HEK293 (cell line): ENCODE measurements at regions not wholly inside any gene's neighbourhood (a gene's known extent, or its start where the extent isn't known, plus 50 kb on each side); places are given as distances from the start of the nearest gene placed in this dataset.
"Not testable (repeated sequence)": the region's sequence is repeated elsewhere in the genome, so short reads cannot be mapped to it uniquely, and the experiment has no call there.

Source experiments
- CTCF ChIA-PET: fragments of 350-600 bp; formaldehyde crosslinking; extraction: SDS; loops from one replicate; lab custom pipeline; 2021; ENCODE audit warnings: antibody characterized with exemption; lab: Yijun Ruan, JAX
- POLR2A ChIA-PET: fragments of 300-600 bp; formaldehyde crosslinking; extraction: SDS; loops from one replicate; lab custom pipeline; 2020; ENCODE audit warnings: antibody characterized with exemption, inconsistent platforms; lab: Yijun Ruan, JAX
- H3K27ac ChIP-seq: fragments of 200-500 bp; sonication (Bioruptor generic); 2 replicates; pipeline ENCODE4 v1.5.1; 2014; ENCODE audit warnings: low read depth, low read length, control low read depth, inconsistent platforms; ENCODE audit errors: extremely low read depth
- H3K36me3 ChIP-seq, 2 experiments: fragments of 200-500 bp in 1 of 2; sonication (Bioruptor generic) in 1 of 2; 1 replicate in 1 of 2; 2 replicates in 1 of 2; pipeline ENCODE4 v1.5.1; 2014 to 2017; ENCODE audit warnings: inconsistent platforms in 2 of 2, low read length in 2 of 2; ENCODE audit not compliant: control insufficient read depth in 2 of 2, insufficient read depth in 1 of 2
- H3K4me1 ChIP-seq: fragments of 200-500 bp; sonication (Bioruptor generic); 2 replicates; pipeline ENCODE4 v1.5.1; 2014; ENCODE audit warnings: mild to moderate bottlenecking, low read length, inconsistent platforms; ENCODE audit not compliant: control insufficient read depth, insufficient read depth
- H3K4me3 ChIP-seq: 2 replicates; pipeline ENCODE4 v1.5.1; 2011; ENCODE audit warnings: low read depth, mild to moderate bottlenecking, control low read depth, low read length, moderate library complexity
- H3K9me3 ChIP-seq: fragments of 200-500 bp; sonication (Bioruptor generic); 2 replicates; pipeline ENCODE4 v1.5.1; 2014; ENCODE audit warnings: low read depth, low read length, inconsistent platforms; ENCODE audit not compliant: control insufficient read depth, insufficient read depth
- KLF10 ChIP-seq: fragments of 450-650 bp; IDR thresholded peaks from 2 replicates; pipeline ENCODE4 v1.5.1; 2018; ENCODE audit warnings: missing biosample characterization, mild to moderate bottlenecking, missing genetic modification characterization
- OSR2 ChIP-seq: fragments of 450-650 bp; formaldehyde crosslinking; IDR thresholded peaks from 2 replicates; pipeline ENCODE4 v1.5.1; 2016; ENCODE audit warnings: missing biosample characterization, missing genetic modification characterization
- REST ChIP-seq: fragments of 450-650 bp; formaldehyde crosslinking; IDR thresholded peaks from 2 replicates; pipeline ENCODE4 v1.5.1; 2016; ENCODE audit warnings: missing biosample characterization, missing genetic modification characterization
- YY2 ChIP-seq: fragments of 450-650 bp; formaldehyde crosslinking; IDR thresholded peaks from 2 replicates; pipeline ENCODE4 v1.5.1; 2016; ENCODE audit warnings: missing biosample characterization, missing genetic modification characterization
- ZBTB26 ChIP-seq: fragments of 450-650 bp; formaldehyde crosslinking; optimal IDR thresholded peaks from 2 replicates; pipeline ENCODE3; 2016; ENCODE audit warnings: missing biosample characterization, mild to moderate bottlenecking, missing genetic modification characterization
- ZBTB44 ChIP-seq: fragments of 450-650 bp; IDR thresholded peaks from 2 replicates; pipeline ENCODE4 v1.5.1; 2018; ENCODE audit warnings: missing biosample characterization, mild to moderate bottlenecking, missing genetic modification characterization
- ZFP69B ChIP-seq: fragments of 450-650 bp; formaldehyde crosslinking; IDR thresholded peaks from 2 replicates; pipeline ENCODE4 v1.5.1; 2016; ENCODE audit warnings: missing biosample characterization, missing genetic modification characterization
- ZNF18 ChIP-seq: fragments of 450-650 bp; formaldehyde crosslinking; IDR thresholded peaks from 2 replicates; pipeline ENCODE4 v1.5.1; 2016; ENCODE audit warnings: missing biosample characterization, missing genetic modification characterization
- ZNF184 ChIP-seq: fragments of 450-650 bp; IDR thresholded peaks from 2 replicates; pipeline ENCODE4 v1.5.1; 2018; ENCODE audit warnings: missing biosample characterization, mild to moderate bottlenecking, missing genetic modification characterization
- ZNF555 ChIP-seq: fragments of 450-650 bp; formaldehyde crosslinking; conservative IDR thresholded peaks from 2 replicates; pipeline ENCODE4 v1.5.1; 2017; ENCODE audit warnings: missing biosample characterization, mild to moderate bottlenecking, missing genetic modification characterization, inconsistent platforms
- ZNF596 ChIP-seq: fragments of 450-650 bp; IDR thresholded peaks from 2 replicates; pipeline ENCODE4 v1.5.0; 2018; ENCODE audit warnings: missing biosample characterization, mild to moderate bottlenecking, missing genetic modification characterization, moderate library complexity
- ZNF621 ChIP-seq: fragments of 450-650 bp; formaldehyde crosslinking; IDR thresholded peaks from 2 replicates; pipeline ENCODE4 v1.5.1; 2017; ENCODE audit warnings: missing biosample characterization, missing genetic modification characterization
- ZNF624 ChIP-seq: fragments of 450-650 bp; formaldehyde crosslinking; IDR thresholded peaks from 2 replicates; pipeline ENCODE4 v1.5.1; 2017; ENCODE audit warnings: missing biosample characterization, missing genetic modification characterization
- ZNF670 ChIP-seq: fragments of 450-650 bp; formaldehyde crosslinking; IDR thresholded peaks from 2 replicates; pipeline ENCODE4 v1.5.1; 2016; ENCODE audit warnings: missing biosample characterization, missing genetic modification characterization, low read depth
- ZNF701 ChIP-seq: fragments of 450-650 bp; formaldehyde crosslinking; IDR thresholded peaks from 2 replicates; pipeline ENCODE4 v1.5.1; 2016; ENCODE audit warnings: missing biosample characterization, missing genetic modification characterization
- ZNF704 ChIP-seq: fragments of 450-650 bp; formaldehyde crosslinking; IDR thresholded peaks from 2 replicates; pipeline ENCODE4 v1.5.1; 2016; ENCODE audit warnings: missing biosample characterization, missing genetic modification characterization
- ZNF791 ChIP-seq: fragments of 450-650 bp; formaldehyde crosslinking; IDR thresholded peaks from 2 replicates; pipeline ENCODE4 v1.5.1; 2016; ENCODE audit warnings: missing biosample characterization, missing genetic modification characterization

GRCh38 chr11:112537846-112538330 lies 277.2 kb upstream of the PLET1 start (continued):
- TF ChIP-seq ZNF184 (tag by site-specific recombination) (no peak), ZNF791 (no peak), KLF10 (tag by site-specific recombination) (no peak), YY2 (tag by site-specific recombination) (no peak), ZNF596 (tag by site-specific recombination) (no peak), REST (tag by site-specific recombination) (no peak), ZNF18 (no peak), ZNF555 (no peak), ZFP69B (no peak), ZNF624 (tag by site-specific recombination) (no peak), ZNF621 (tag by site-specific recombination) (no peak), ZNF670 (tag by site-specific recombination) (no peak)

GRCh38 chr11:112538534-112539280 lies 278.0 kb upstream of the PLET1 start:
- TF ChIP-seq OSR2 (tag by site-specific recombination) (no peak), ZBTB44 (no peak), ZNF701 (tag by site-specific recombination) (no peak), ZNF704 (no peak), ZBTB26 (no peak)
- Histone ChIP-seq H3K36me3 (no peaks in the 10 kb centered on the region), H3K4me3 (no peak overlapping the region), H3K4me1 (no peaks in the 10 kb centered on the region), H3K9me3 (no peaks in the 10 kb centered on the region), H3K27ac (no peak overlapping the region)
- POLR2A ChIA-PET, result no interaction called here
- CTCF ChIA-PET, result interaction anchor here (0.8 kb wide), 1 partner anchor 17 kb away, joined by 6 read pairs; no protein-coding TSS in a partner anchor

GRCh38 chr11:112539281-112539555 lies 278.6 kb upstream of the PLET1 start:
- H3K4me3 ChIP-seq, H3K36me3 ChIP-seq, H3K4me1 ChIP-seq, H3K9me3 ChIP-seq, H3K27ac ChIP-seq, POLR2A ChIA-PET: not testable (repeated sequence)
- CTCF ChIA-PET, result interaction anchor here (0.8 kb wide), 1 partner anchor 16 kb away, joined by 6 read pairs; no protein-coding TSS in a partner anchor
